Activated gamma-delta T cell (primary cell): ENCODE measurements at regions not wholly inside any gene's neighbourhood (a gene's known extent, or its start where the extent isn't known, plus 50 kb on each side); places are given as distances from the start of the nearest gene placed in this dataset.

Experiments used
- DNase-seq: peaks from one replicate; lab custom pipeline; 2025; lab: John Stamatoyannopoulos, UW

DNA sequence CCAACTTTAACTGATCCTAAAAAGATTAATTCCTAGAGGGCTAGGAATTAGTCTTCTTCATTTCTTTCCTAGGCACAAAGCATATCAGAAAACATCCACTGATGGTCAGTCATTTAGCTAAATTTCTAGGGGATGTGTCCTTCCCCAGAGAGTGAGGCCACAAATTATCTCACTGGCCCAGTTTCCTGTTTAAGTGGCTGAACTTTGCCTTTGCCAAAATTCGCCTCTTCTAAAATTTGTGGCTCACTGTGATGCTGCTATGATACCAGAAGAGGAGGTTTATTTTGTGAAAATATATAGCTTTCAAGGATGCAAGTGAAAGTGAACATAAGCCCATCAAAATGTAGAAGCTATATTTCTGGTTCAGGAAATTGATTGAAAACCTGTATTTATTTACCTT lies 98.1 kb upstream of the FER start:
- DNase-seq = no peak

DNA sequence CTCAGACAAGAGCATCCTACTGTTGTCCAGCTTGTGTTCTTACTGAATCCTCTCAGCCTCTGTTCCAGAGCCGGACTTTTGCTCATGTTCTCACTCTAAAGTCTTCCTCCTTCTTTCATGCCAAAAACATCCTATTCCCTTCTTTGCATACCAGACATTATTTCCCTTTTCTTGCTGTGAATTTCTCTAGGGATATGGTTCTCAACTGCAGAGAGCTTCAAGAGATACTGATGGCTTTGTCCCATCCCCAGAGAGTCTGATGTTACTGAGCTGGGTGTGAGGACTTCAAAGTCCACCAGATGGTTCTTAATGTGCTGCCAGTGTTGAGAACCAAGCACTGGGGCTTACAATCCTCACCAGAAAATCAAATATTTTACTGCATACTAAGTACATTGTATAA lies 98.6 kb upstream of the FER start:
- no peak for DNase-seq

DNA sequence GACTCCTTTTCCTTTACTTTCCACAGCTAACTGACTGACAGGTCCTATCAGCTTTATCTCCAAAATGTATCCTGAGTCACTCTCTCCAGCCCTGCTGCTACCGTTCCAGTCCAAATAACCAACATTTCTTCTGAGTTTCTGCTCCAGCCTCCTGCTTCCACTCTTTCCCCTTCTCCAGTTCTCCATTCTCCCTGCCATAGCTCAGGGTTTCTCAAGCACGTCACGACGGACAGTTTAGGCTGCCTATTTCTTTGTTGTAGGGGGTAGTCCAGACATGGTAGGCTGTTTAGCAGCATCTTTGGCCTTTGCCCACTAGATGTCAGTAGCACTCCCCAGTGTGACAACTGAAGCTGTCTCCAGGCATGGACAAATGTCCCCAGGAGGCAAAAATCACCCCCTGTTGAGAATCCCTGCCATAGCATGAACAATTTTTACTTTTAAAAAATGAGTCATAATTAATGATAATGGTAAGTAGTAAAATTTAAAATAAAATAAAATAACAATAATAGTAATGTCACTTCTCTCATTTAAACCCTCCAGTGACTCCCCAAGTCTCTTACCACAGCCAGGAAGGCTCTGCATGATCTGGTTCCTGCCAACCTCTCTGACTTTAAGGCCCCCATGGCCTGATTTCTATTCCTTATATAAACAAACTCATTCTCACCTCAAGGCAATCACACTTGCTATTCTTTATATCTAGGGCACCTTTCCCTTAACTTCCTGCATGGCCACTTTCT lies 105.4 kb upstream of the FER start:
- DNase-seq = no peak

DNA sequence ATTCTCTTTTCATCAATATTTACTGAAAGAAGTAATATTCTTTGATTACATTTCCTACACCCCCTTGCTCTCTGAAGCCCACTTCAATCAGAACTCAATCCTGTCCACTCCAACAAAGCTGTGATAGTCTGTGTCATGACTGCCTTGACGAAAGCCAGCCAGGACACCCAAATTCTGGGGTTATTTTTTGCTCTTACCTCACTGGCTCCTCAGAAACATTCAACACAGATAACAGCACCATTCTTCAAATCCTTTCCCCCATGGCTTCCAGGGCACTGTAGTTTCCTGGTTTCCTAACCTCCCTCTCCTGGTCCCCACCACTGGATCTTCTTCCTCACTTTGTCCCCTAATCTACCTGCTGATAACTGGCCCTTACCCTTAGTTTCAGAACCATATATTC lies 106.1 kb upstream of the FER start:
- DNase-seq = no peak

DNA sequence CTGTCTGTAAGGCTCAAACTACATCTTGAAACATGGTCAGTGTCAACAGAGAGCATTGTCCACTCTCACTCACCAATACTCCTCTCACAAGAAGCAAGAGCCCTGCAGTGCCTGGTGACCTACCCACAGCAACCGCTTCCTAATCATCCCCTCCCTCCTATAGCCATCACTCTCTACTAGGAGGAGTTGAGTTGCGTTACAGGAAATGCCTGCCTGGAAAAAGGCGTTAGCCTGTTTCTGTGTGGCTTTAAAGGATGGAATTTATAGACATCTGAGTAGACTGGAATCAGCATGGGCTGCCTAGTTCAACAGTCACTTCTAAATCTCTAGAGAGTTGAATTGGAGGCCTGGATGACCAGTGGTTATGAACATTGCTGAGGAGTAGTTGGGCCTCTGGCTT lies 108.3 kb upstream of the FER start:
- no peak for DNase-seq

DNA sequence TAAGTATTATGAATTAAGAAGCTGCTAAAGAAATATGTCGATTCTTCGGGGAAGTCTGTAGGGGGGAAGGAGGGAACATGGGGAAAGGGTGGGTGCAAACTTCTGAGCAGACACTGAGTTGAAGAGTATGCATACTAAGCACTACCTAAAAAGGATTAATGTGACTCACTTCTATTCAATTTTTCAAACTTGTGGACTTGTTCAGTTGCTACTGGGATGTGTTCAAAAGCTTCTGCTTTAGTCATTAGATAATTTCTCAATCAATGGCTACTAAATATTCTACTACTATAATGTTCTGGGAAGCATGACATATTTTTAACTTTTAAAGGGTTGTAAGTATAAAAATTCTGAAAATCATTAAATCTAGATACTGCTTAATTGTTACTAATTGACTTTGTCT lies 109.7 kb upstream of the FER start:
- DNase-seq = no peak

DNA sequence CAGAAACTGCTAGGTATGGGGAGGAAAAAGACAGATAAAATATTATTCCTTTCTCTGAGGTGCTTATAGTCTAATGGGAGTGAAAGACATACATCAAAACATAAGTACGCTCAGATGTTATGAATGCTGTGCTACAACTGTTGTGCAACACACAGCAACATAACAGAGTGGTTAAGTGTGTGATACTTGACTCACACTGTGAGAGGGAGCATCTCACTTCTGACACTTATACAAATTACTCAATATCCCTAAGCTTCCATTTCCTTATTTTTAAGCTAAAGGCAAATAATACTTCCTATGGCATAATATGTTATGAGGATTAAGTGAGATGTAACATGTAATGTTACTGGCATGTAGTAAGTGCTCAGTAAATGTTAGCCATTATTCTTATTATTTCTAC lies 110.6 kb upstream of the FER start:
- no peak for DNase-seq

DNA sequence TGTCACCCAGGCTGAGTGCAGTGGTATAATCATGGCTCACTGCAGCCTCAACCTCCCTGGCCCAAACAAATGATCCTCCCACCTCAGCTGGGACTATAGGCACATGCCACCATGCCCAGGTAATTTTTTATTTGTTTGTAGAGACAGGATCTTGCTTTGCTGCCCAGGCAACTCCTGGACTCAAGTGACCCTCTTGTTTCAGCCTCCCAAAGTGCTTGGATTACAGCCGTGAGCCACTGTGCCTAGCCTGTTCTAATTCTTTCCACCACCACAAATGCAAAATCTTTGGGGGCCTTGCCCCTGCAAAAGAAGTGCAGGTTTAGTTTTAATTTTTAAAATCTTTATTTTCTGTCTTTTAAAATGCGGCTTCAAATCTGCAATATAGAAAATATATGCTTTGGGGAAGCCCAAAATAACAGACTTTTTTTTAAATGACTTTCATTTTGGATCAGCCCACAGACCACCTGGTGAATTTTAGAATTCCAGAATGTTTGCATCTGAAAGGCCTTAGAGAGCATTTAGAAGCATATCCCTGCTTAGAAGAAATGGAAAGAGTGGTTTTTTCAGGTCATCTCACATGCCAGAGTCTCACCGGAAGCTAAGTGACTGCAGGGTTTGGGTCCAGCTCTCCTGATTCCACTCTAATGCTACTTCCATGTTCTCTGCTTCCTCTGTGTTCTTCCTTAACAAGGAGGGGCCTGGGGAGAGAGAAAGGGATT lies 111.4 kb upstream of the FER start:
- DNase-seq = no peak

DNA sequence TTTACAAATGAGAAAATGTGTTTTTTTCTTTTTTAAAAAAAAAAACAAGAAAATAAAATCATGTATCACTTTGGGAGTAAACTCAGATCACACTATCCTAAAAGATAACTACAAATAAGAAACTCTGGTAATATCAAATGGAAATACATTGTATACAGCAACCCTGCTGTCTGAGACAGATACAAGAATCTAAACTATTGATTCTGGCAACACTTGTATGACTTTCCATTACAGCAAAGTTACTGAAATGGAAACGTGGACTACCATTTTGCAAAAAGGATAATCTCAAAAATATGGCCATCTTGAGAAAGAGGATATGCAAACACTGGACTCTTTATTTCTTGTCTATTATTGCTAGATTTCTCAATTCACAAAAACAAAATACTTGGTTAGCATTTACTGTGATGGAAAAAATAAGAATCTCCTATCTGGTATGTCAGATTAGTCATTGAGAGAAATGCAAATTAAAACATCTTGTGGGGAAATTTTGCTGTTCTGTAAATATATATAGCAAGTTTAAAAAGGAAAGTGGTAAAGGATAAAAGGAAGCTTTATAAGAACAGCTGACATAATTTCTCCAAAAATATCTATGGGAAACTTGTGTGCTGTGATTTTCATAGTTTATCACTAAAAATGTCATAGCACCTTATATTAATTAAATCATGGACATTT lies 112.9 kb upstream of the FER start:
- DNase-seq = no peak

DNA sequence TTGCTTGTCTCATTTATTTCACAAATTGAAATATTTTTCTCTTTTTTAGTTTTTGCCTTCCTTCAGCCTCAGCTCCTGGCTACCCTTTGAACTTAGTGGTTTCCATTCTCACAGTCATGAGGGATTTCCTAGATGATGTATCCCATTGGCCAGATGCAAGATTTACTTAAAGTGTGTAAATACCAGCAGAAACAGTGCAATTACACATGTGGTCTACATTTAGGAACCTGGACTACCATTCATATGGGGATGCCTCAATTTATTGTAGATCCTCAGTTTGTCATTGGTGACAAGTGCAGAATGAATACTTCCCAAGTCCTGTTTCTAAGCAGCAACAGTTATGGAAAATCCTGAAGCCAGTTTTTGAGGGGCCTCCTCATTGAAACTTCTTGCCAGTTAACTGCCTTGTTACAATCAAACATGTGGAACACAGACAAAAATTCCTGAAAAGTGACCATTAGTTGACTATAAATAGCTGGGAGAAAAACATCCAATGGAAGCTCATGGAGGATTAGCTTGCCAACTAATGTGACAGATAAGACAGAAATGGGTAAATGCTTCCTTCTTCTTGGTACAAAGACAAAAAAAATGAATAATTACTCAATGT lies 113.6 kb upstream of the FER start:
- no peak for DNase-seq

DNA sequence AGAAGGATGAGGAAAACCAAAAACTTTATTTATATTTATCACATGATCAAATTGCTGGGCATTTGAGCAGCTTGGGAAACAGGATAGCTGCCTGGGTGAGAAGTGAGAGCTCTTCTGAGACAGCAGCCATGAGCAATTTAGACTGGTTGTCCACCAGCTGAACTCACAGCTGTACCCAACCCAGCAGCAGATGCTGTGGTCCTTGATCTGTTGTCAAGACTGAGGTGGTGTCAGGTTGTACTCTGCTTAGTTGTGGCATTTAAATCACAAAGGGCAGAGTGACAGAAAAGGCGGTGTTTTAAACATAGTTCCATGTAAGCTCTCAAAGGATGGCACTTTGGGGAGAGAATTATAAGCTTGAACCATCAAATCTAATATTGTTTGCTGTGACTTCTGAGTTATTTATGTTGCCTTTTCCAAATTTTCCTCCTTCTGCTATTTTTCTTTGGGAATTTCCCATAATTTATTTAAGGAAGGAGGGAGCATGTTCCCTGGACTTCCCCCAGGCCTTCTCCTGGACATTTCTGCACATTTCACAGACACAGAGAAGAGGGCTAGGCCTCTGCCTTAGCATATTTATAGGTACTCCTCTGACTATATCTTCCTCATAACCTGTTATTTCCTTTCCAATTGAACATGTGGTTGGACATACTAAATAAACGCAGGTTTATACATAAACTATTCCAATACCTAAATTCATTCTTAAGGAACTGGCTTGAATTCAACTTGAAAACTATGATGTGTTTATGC lies 117.7 kb upstream of the FER start:
- no peak for DNase-seq

DNA sequence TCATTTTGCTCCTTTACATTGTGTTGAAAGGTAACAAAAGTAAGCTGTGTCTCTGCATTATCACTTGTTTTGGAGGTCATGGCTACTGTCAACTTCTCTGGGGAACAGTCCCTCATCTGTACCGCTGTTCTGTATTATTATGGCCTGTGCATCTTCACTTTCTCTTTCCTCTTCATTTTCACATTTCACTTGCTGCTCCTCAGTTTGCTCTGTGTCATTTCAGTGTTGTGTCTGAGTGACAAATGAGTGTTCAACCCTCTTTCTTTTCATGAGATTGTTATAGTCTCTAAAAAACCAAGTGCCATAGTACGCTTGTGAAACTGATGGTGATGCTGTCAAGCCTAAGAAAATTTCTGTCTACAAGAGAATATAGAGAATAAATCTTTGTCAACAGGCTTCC lies 122.0 kb upstream of the FER start:
- no peak for DNase-seq

DNA sequence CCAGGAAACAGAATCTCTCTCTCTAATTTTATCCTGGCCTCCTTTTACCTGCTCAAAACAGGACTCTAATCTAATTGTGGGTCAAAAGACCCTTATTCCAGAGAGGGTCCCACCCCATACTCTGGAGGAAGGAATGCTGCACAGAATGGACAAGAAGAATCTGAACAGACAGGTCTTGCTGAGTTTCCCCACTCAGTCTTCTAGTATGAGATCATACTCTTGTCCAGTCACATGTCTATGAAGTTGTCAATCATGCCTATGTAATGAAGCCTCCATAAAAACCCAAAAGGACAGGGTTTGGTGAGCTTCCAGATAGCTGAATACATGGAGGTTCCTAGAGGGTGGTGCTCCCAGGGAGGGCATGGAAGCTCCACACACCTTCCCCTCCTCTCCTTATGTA lies 123.9 kb upstream of the FER start:
- DNase-seq = no peak

DNA sequence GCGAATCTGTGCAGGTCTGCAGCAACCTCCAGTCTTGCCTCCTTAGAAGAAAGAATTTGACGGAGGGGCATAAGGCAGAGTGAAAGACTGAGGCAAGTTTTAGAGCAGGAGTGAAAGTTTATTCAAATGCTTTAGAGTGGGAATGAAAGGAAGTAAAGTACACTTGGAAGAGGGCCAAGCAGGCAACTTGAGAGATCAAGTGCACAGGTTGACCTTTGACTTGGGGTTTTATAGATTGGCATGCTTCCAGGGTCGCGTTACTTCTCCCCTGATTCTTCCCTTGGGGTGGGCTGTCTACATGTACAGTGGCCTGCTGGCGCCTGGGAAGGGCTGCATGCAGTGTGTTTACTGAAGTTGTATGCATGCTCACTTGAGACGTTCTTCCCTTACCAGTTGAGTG lies 127.2 kb upstream of the FER start:
- no peak for DNase-seq

DNA sequence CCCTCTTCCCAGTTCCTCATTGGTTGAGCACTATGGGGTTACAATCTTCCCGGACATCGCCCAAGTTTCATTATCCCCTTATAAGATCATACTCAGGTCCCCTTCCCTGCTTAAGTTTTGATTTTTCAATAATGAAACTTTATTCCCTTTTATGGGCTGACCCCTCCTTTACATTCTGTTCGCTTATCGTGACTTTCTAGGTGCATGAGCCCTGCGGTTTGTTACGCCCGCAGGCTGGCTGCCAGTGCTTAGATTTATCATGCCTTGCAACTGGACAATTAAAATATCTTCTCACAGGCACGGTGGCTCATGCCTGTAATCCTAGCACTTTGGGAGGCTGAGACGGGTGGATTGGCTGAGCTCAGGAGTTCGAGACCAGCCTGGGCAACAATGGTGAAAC lies 127.9 kb upstream of the FER start:
- no peak for DNase-seq

DNA sequence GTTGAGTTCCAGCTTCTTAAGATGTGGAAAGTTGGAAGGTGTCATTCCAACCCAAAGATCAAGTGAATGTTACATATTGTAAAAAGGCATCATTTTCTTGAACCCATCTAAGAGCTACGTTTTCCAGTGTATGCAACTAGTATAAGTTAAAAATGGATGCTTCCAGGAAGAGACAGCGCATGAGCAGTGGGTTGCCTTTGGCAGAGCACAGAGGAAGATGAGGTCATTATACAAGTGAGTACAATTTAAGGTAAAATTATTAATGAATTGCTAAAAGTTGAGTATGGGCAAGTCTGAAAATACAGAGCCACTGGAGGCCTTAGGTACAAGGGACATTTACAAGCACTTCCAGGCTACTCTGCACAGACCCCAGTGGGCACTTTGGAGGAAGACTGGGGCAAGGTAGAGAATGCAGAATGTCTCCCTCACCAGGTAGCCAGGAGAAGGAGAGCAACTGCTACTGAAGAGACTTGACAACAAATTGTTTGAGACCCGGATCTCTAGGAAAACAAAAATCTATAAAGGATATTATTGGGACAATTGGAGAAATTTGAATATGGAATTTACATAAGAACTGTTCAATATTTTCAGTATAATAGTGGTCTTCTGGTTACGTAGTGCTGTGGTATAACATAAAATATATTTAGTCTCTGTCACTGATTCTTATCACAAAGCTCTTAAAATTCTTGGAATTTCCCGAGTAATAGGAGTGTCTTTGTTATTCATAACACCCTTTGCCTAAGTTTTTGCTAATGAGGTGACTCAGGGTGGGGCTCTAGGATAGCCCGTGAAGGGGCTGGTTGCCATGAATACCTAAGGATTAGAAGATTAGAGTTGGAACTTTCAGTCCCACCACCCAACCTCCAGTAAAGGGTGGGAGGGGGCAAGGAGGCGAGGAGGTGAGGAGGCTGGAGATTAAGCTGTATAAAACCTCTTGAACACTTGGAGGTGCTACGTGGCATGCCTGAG lies 129.9 kb upstream of the FER start:
- DNase-seq = no peak

DNA sequence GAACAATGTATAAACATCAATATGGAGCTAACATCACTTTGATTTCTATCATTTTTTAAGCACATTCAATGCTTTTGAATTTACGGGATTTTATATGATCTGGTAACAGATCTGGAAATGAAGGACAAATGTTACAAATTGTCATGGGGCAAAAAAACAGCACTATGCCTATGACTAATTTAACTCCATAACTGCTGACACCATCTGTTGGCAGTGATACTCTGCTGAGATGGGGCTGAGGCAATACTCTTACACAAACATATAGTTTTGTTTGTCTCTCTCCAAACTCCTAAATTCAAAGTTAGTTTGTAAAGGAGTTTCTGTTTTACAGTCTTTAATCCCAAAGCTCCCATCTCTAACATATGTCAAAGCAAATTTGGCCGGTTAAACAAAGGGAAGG lies 132.5 kb upstream of the FER start:
- no peak for DNase-seq

DNA sequence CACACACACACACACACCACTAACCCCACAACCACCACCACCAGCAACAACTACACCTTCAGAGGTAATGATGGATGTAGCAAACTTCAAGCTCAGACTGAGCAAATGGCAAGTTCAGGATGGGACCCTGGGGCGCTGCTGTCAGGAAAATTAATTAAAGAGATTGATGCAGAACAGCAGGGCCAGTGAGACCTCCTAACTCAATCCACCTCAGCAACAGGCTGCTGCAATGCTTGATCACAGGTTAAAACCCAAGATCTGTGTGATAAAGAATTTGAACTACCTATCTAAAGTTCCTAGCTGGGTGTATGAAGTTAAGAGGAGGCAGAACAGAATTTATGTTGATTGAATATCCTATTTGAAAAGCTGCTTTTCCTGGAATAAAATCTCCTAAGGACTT lies 140.3 kb upstream of the FER start:
- no peak for DNase-seq

DNA sequence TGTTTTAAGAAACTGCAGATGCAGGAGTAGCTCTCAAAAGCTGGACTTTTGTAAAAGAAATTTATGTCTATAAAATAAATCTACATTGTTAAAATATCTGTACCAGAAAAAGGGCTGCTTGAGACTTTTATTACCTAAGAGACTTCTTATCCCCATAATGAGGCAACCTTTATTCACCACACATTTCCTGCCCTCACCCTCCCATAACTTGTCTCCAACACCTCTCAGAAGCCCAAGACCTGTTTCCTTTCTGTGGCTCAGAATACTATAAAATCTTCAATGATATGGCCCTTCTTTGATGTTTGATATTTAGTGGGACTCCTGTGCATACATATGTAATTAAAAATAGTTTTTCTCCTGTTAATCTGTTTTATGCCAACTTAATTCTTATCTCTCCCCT lies 141.5 kb upstream of the FER start:
- no peak for DNase-seq

DNA sequence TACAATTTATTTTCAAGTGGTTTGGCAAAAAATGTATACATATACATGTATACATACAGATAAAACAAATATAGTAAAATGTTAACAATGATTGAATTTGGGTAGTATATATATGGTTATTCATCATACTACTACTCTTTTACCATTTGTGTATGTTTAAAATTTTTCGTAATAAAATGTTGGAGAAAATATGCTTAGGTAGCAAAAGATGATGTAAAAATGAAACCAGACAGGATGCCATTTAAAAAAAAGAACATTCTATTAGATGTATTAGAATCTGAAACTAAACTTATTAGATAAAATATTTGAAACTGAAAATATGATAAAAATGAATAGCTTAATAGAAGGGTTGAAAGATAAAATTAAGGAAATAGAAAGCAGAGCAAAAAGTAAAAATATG lies 144.9 kb upstream of the FER start:
- no peak for DNase-seq

DNA sequence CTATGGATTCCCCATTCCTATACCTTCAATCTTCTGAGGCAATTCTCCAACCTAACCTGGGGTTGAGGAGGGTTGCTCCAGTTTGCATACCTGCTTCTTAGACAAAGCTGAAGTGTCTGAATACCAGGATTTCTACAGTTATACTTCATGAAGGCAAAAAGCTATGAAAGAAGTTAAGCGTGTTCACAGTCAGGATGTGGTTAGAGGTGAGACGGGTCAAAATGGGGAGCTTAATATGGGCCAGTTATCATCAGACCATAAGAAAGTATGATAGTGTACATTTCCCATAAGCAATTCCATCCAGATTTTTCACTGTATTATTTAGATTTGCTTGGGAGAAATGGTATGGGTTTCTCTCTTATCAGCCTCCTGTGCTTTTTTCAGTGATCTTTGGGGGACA lies 156.9 kb upstream of the FER start:
- no peak for DNase-seq
